Stimulated activated naive B cell treated with anti-CD40 and anti-IgM and Interleukin-4, amounts not matched to agents 10 μg/mL and 1 μg/mL and 100 μg/mL, for 72 hours (primary cell): ENCODE measurements at regions not wholly inside any gene's neighbourhood (a gene's known extent, or its start where the extent isn't known, plus 50 kb on each side); places are given as distances from the start of the nearest gene placed in this dataset.

Experiments used
- ATAC-seq, 2 donors: fragments of 150-1000 bp; cut with Tn5 transposase; replicated peaks; 2 replicates each; pipeline ENCODE4 v1.10.0; 2021; ENCODE audit warnings: moderate library complexity in 1 of 2
- DNase-seq: peaks from one replicate; pipeline ENCODE4 v3.0.0; 2021
- H3K27ac Mint-ChIP-seq: one replicate; pipeline ENCODE4 v1.8.0; 2022; ENCODE audit warnings: mild to moderate bottlenecking, mixed read lengths
- H3K27me3 Mint-ChIP-seq, 2 donors: one replicate each; pipeline ENCODE4 v1.8.0; 2022; ENCODE audit warnings: mixed read lengths in 2 of 2
- H3K36me3 Mint-ChIP-seq, 2 donors: one replicate each; pipeline ENCODE4 v1.8.0; 2022; ENCODE audit warnings: mixed read lengths in 2 of 2, mild to moderate bottlenecking in 1 of 2
- H3K4me1 Mint-ChIP-seq, 2 donors: one replicate each; pipeline ENCODE4 v1.8.0; 2022; ENCODE audit warnings: mixed read lengths in 2 of 2, mild to moderate bottlenecking in 1 of 2
- H3K4me3 Mint-ChIP-seq, 2 donors: one replicate each; pipeline ENCODE4 v1.8.0; 2022; ENCODE audit warnings: mild to moderate bottlenecking in 2 of 2, mixed read lengths in 2 of 2, moderate library complexity in 1 of 2
- H3K9me3 Mint-ChIP-seq, 2 donors: one replicate each; pipeline ENCODE4 v1.8.0; 2022; ENCODE audit warnings: mixed read lengths in 2 of 2, mild to moderate bottlenecking in 1 of 2

GRCh38 chr1:8218351-8219092, 99.4 kb upstream of the SLC45A1 start:
- no peak overlapping the region for H3K4me3 Mint-ChIP-seq
- peaks cover 49 to 81% of the 10 kb centered on the region in 2 donors for H3K27me3 Mint-ChIP-seq
- no peak overlapping the region for H3K27ac Mint-ChIP-seq
- H3K36me3 Mint-ChIP-seq: no peaks in the 10 kb centered on the region
- no peaks in the 10 kb centered on the region for H3K9me3 Mint-ChIP-seq
- H3K4me1 Mint-ChIP-seq: peaks cover 5 to 9% of the 10 kb centered on the region in 2 donors
- no peak for ATAC-seq
- DNase-seq: no peak

GRCh38 chr1:8217809-8218208, 100.1 kb upstream of the SLC45A1 start:
- peak overlapping the region; percentile 17 to 56 for H3K4me3 Mint-ChIP-seq
- peaks cover 52 to 81% of the 10 kb centered on the region in 2 donors for H3K27me3 Mint-ChIP-seq
- no peak for ATAC-seq
- no peaks in the 10 kb centered on the region for H3K9me3 Mint-ChIP-seq
- no peak for DNase-seq
- H3K27ac Mint-ChIP-seq: no peak overlapping the region
- peaks cover 5 to 9% of the 10 kb centered on the region in 2 donors for H3K4me1 Mint-ChIP-seq
- no peaks in the 10 kb centered on the region for H3K36me3 Mint-ChIP-seq

- no peak for DNase-seq
- peak; percentile 36 to 39 for ATAC-seq
- Mint-ChIP-seq H3K27ac (no peak overlapping the region), H3K36me3 (no peaks in the 10 kb centered on the region), H3K4me1 (peaks cover 5 to 9% of the 10 kb centered on the region in 2 donors), H3K27me3 (peaks cover 59 to 87% of the 10 kb centered on the region in 2 donors), H3K9me3 (no peaks in the 10 kb centered on the region), H3K4me3 (peak overlapping the region; percentile 68 to 70)
Observed at GRCh38 chr1:8217011-8217711, 100.8 kb upstream of the SLC45A1 start.

- Mint-ChIP-seq H3K36me3 (no peaks in the 10 kb centered on the region), H3K27me3 (peaks cover 66 to 91% of the 10 kb centered on the region in 2 donors), H3K27ac (no peak overlapping the region), H3K4me1 (peaks cover 5 to 9% of the 10 kb centered on the region in 2 donors), H3K9me3 (no peaks in the 10 kb centered on the region), H3K4me3 (no peak overlapping the region)
- DNase-seq: no peak
- ATAC-seq: no peak
Observed at GRCh38 chr1:8216005-8216404, 101.9 kb upstream of the SLC45A1 start.

GRCh38 chr1:8214501-8215173, 103.3 kb upstream of the SLC45A1 start:
- H3K27me3 Mint-ChIP-seq: peaks cover 67 to 86% of the 10 kb centered on the region in 2 donors
- H3K36me3 Mint-ChIP-seq: no peaks in the 10 kb centered on the region
- no peaks in the 10 kb centered on the region for H3K9me3 Mint-ChIP-seq
- no peak overlapping the region for H3K4me3 Mint-ChIP-seq
- DNase-seq: no peak
- peaks cover 5 to 9% of the 10 kb centered on the region in 2 donors for H3K4me1 Mint-ChIP-seq
- ATAC-seq: no peak
- no peak overlapping the region for H3K27ac Mint-ChIP-seq

- ATAC-seq (no peak), DNase-seq (no peak)
- no peak overlapping the region for H3K27ac Mint-ChIP-seq
- no peak overlapping the region for H3K4me3 Mint-ChIP-seq
- no peaks in the 10 kb centered on the region for H3K9me3 Mint-ChIP-seq
- peaks cover 5 to 9% of the 10 kb centered on the region in 2 donors for H3K4me1 Mint-ChIP-seq
- H3K27me3 Mint-ChIP-seq: peaks cover 61 to 79% of the 10 kb centered on the region in 2 donors
- no peaks in the 10 kb centered on the region for H3K36me3 Mint-ChIP-seq
Observed at GRCh38 chr1:8213676-8214075, 104.2 kb upstream of the SLC45A1 start.

- Mint-ChIP-seq H3K27me3 (peaks cover 59 to 73% of the 10 kb centered on the region in 2 donors), H3K27ac (no peak overlapping the region), H3K4me3 (no peak overlapping the region), H3K36me3 (no peaks in the 10 kb centered on the region), H3K9me3 (no peaks in the 10 kb centered on the region), H3K4me1 (peaks cover 5 to 9% of the 10 kb centered on the region in 2 donors)
- DNase-seq: no peak
- ATAC-seq: no peak
Observed at GRCh38 chr1:8213136-8213535, 104.8 kb upstream of the SLC45A1 start.

GRCh38 chr1:8212580-8213031, 105.3 kb upstream of the SLC45A1 start:
- H3K9me3 Mint-ChIP-seq: no peaks in the 10 kb centered on the region
- peaks cover 56 to 68% of the 10 kb centered on the region in 2 donors for H3K27me3 Mint-ChIP-seq
- no peaks in the 10 kb centered on the region for H3K36me3 Mint-ChIP-seq
- DNase-seq (no peak), ATAC-seq (no peak)
- no peak overlapping the region for H3K27ac Mint-ChIP-seq
- no peak overlapping the region for H3K4me3 Mint-ChIP-seq
- H3K4me1 Mint-ChIP-seq: peaks cover 4 to 6% of the 10 kb centered on the region in 2 donors

GRCh38 chr1:8211883-8212579, 105.9 kb upstream of the SLC45A1 start:
- no peaks in the 10 kb centered on the region for H3K36me3 Mint-ChIP-seq
- peaks cover 54 to 62% of the 10 kb centered on the region in 2 donors for H3K27me3 Mint-ChIP-seq
- no peak overlapping the region for H3K4me3 Mint-ChIP-seq
- H3K4me1 Mint-ChIP-seq: peaks cover 3 to 4% of the 10 kb centered on the region in 2 donors
- DNase-seq (no peak), ATAC-seq (no peak)
- H3K9me3 Mint-ChIP-seq: no peaks in the 10 kb centered on the region
- no peak overlapping the region for H3K27ac Mint-ChIP-seq

- H3K27ac Mint-ChIP-seq: no peak overlapping the region
- peaks cover 47 to 56% of the 10 kb centered on the region in 2 donors for H3K27me3 Mint-ChIP-seq
- ATAC-seq (no peak), DNase-seq (no peak)
- H3K36me3 Mint-ChIP-seq: no peaks in the 10 kb centered on the region
- no peaks in the 10 kb centered on the region for H3K4me1 Mint-ChIP-seq
- no peak overlapping the region for H3K4me3 Mint-ChIP-seq
- no peaks in the 10 kb centered on the region for H3K9me3 Mint-ChIP-seq
Observed at GRCh38 chr1:8211251-8211882, 106.5 kb upstream of the SLC45A1 start.

- H3K27ac Mint-ChIP-seq: no peak overlapping the region
- ATAC-seq (no peak), DNase-seq (no peak)
- peaks cover 20 to 27% of the 10 kb centered on the region in 2 donors for H3K27me3 Mint-ChIP-seq
- H3K4me3 Mint-ChIP-seq: no peak overlapping the region
- no peaks in the 10 kb centered on the region for H3K9me3 Mint-ChIP-seq
- H3K36me3 Mint-ChIP-seq: no peaks in the 10 kb centered on the region
- H3K4me1 Mint-ChIP-seq: no peaks in the 10 kb centered on the region
Observed at GRCh38 chr1:8207202-8207601, 110.7 kb upstream of the SLC45A1 start.

GRCh38 chr1:8206391-8206790, 111.5 kb upstream of the SLC45A1 start:
- no peak for DNase-seq

GRCh38 chr1:8205771-8206170, 112.1 kb upstream of the SLC45A1 start:
- DNase-seq (no peak), ATAC-seq (no peak)
- Mint-ChIP-seq H3K4me1 (no peaks in the 10 kb centered on the region), H3K27ac (no peak overlapping the region), H3K4me3 (no peak overlapping the region), H3K27me3 (peaks cover 7 to 13% of the 10 kb centered on the region in 2 donors), H3K36me3 (no peaks in the 10 kb centered on the region), H3K9me3 (no peaks in the 10 kb centered on the region)

More at GRCh38 chr1:8206391-8206790, 111.5 kb upstream of the SLC45A1 start:
- Mint-ChIP-seq H3K9me3 (no peaks in the 10 kb centered on the region), H3K27me3 (peaks cover 12 to 19% of the 10 kb centered on the region in 2 donors), H3K4me3 (no peak overlapping the region), H3K4me1 (no peaks in the 10 kb centered on the region), H3K27ac (no peak overlapping the region), H3K36me3 (no peaks in the 10 kb centered on the region)
- no peak for ATAC-seq
